COLO829 (cell line): ENCODE measurements at regions not wholly inside any gene's neighbourhood (a gene's known extent, or its start where the extent isn't known, plus 50 kb on each side); places are given as distances from the start of the nearest gene placed in this dataset.

Experiments used
- DNase-seq: peaks from one replicate; pipeline ENCODE4 v3.0.0; 2012; ENCODE audit warnings: low spot score

DNA sequence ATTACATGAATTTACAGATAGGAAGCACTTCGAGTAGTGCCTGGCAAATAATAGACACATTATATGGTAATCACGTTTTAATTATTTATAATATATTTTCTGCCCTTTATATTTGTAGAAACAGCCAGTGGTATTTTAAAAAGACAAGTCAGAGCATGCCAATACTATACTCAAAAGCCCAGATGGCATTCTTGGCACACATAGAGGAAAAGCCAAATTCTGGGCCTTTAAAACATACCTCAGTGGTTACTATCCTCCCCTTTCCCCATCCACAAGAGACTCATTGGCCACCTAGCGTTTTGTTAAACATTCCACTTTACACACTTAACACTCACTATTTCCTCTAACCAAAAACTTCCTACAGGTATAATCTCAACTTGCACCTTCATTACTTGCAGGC lies 63.3 kb upstream of the ZNF804A start:
- no peak for DNase-seq

DNA sequence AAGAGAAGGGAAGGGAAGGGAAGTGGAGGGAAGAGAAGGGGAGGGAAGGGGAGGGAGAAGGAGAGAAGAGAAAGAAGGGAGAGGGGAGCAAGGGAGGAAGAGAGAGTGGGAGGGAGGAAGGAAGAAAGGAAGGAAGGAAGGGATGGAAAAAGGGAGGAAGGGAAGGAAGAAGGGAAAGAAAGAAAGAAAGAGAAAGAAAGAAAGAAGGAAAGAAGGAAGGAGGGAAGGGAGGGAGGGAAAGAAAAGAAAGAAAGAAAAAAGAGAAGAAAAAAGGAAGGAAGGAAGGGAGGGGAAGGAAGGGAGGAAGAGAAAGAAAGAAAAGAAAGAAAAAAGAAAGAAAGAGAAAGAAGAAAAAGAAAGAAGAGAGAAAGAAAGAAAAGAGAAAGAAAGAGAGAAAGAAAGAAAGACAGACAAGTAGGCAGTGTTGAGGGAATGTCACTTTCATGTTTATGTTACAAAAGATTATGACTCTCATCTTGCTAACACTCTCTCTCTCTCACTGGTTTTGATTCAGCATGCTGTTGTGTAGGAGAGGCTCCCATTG lies 58.0 kb upstream of the ZNF804A start:
- no peak for DNase-seq

GRCh38 chr2:184541591-184541990 lies 56.7 kb upstream of the ZNF804A start:
- no peak for DNase-seq

DNA sequence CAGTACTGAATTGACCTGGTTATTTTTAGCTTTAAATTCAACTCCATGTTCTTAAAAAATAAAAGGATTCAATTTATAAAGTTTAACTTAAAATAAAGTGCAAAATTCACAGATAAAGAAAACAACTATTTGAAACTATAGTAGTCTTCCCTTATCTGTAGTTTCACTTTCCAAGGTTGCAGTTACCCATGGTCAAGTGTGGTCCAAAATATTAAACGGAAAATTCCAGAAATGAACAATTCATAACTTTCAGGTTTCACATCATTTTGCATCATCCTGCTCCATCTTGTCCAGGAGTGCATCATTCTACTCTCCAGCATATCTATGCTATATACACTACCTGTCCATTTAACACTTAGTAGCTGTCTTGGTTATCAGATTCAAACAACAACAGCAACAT lies 54.5 kb upstream of the ZNF804A start:
- DNase-seq = no peak
